Hepatocyte (in vitro differentiated cells): ENCODE measurements at regions not wholly inside any gene's neighbourhood (a gene's known extent, or its start where the extent isn't known, plus 50 kb on each side); places are given as distances from the start of the nearest gene placed in this dataset.
"Not testable (repeated sequence)": the region's sequence is repeated elsewhere in the genome, so short reads cannot be mapped to it uniquely, and the experiment has no call there.

ENCODE experiments used
- DNase-seq: peaks from one replicate; pipeline ENCODE4 v3.0.0-alpha.2; 2016; ENCODE audit warnings: low spot score
- H2AFZ ChIP-seq: fragments of 200-600 bp; sonication (generic); 2 replicates; pipeline ENCODE4 v1.6.0; 2016; ENCODE audit warnings: antibody characterized with exemption, mild to moderate bottlenecking
- H3K27ac ChIP-seq: fragments of 200-600 bp; sonication (generic); 2 replicates; pipeline ENCODE4 v1.5.1; 2016; ENCODE audit warnings: mild to moderate bottlenecking
- H3K27me3 ChIP-seq: fragments of 200-600 bp; sonication (generic); 2 replicates; pipeline ENCODE4 v1.6.1; 2016
- H3K36me3 ChIP-seq: fragments of 200-600 bp; sonication (generic); replicated peaks from 2 replicates; pipeline ENCODE4 v1.5.1; 2016; ENCODE audit warnings: low read depth; ENCODE audit not compliant: insufficient read depth
- H3K4me1 ChIP-seq: fragments of 200-600 bp; sonication (generic); 2 replicates; pipeline ENCODE4 v1.5.1; 2016; ENCODE audit warnings: mild to moderate bottlenecking, moderate library complexity; ENCODE audit not compliant: insufficient read depth
- H3K4me2 ChIP-seq: fragments of 200-600 bp; sonication (generic); 2 replicates; pipeline ENCODE4 v1.6.0; 2016
- H3K4me3 ChIP-seq: fragments of 200-600 bp; sonication (generic); 2 replicates; pipeline ENCODE4 v1.5.1; 2016; ENCODE audit warnings: mild to moderate bottlenecking
- H3K79me2 ChIP-seq: fragments of 200-600 bp; sonication (generic); 2 replicates; pipeline ENCODE4 v1.6.0; 2017; ENCODE audit warnings: mild to moderate bottlenecking
- H3K9me2 ChIP-seq: fragments of 200-600 bp; sonication (generic); replicated peaks from 2 replicates; pipeline ENCODE4 v1.6.0; 2017; ENCODE audit warnings: mild to moderate bottlenecking; ENCODE audit not compliant: insufficient read depth
- H3K9me3 ChIP-seq: fragments of 200-600 bp; sonication (generic); 2 replicates; pipeline ENCODE4 v1.5.1; 2016; ENCODE audit warnings: low read depth, mild to moderate bottlenecking
- H4K20me1 ChIP-seq: fragments of 200-600 bp; sonication (generic); 2 replicates; pipeline ENCODE4 v1.6.0; 2016; ENCODE audit warnings: mild to moderate bottlenecking; ENCODE audit not compliant: insufficient read depth, poor library complexity, severe bottlenecking
- EZH2 ChIP-seq: fragments of 200-600 bp; sonication (generic); IDR thresholded peaks from 2 replicates; pipeline ENCODE4 v1.6.1; 2016; ENCODE audit warnings: antibody characterized with exemption, mild to moderate bottlenecking, borderline replicate concordance
- EZH2phosphoT487 ChIP-seq: fragments of 200-600 bp; sonication (generic); IDR thresholded peaks from one replicate; pipeline ENCODE4 v1.6.1; 2018; ENCODE audit warnings: antibody characterized with exemption, mild to moderate bottlenecking, low read depth, moderate library complexity; ENCODE audit not compliant: unreplicated experiment, severe bottlenecking
- WGBS: methylation state at CpG from one replicate; pipeline ENCODE4 v1.1.6; 2016; ENCODE audit warnings: low lambda C conversion rate; ENCODE audit errors: missing lambda C conversion rate; 5-methylcytosine and 5-hydroxymethylcytosine counted together
- TF ChIP-seq, protein P1 (sequence below): fragments of 200-600 bp; sonication (generic); IDR thresholded peaks from 2 replicates; pipeline ENCODE4 v1.5.1; 2016; ENCODE audit warnings: antibody characterized with exemption, mild to moderate bottlenecking; ENCODE audit not compliant: poor library complexity

DNA sequence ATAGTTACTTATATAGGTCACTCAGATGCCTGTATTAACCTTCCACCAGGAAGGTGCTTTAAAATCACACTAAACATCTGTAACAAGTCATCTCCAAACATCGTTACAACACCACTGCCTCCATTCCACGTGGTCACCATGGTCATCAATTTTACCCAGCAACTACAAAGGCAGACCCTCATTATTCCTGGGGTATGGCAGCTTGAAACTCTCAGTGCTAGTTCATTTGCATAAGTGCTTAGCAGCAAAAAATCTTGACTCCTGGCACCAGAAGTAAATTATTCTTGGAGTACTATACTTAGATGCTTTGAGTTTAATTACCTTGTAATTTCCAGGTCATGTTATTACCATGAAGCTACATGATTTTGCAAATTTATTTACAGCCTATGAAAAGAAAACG lies 250.6 kb downstream of the KBTBD8 start:
- no peaks in the 10 kb centered on the region for H3K27me3 ChIP-seq
- no peaks in the 10 kb centered on the region for H3K4me1 ChIP-seq
- TF ChIP-seq, protein P1, sequence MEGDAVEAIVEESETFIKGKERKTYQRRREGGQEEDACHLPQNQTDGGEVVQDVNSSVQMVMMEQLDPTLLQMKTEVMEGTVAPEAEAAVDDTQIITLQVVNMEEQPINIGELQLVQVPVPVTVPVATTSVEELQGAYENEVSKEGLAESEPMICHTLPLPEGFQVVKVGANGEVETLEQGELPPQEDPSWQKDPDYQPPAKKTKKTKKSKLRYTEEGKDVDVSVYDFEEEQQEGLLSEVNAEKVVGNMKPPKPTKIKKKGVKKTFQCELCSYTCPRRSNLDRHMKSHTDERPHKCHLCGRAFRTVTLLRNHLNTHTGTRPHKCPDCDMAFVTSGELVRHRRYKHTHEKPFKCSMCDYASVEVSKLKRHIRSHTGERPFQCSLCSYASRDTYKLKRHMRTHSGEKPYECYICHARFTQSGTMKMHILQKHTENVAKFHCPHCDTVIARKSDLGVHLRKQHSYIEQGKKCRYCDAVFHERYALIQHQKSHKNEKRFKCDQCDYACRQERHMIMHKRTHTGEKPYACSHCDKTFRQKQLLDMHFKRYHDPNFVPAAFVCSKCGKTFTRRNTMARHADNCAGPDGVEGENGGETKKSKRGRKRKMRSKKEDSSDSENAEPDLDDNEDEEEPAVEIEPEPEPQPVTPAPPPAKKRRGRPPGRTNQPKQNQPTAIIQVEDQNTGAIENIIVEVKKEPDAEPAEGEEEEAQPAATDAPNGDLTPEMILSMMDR = no peak
- no peak for TF ChIP-seq EZH2phosphoT487
- H3K36me3 ChIP-seq = no peaks in the 10 kb centered on the region
- H3K4me3 ChIP-seq = no peak overlapping the region
- no peak for DNase-seq
- H3K9me2 ChIP-seq = no peaks in the 10 kb centered on the region
- 70% methylated on average over 3 of the region's 3 CpGs for WGBS
- H3K27ac ChIP-seq = no peak overlapping the region
- no peaks in the 10 kb centered on the region for H3K79me2 ChIP-seq
- H3K9me3 ChIP-seq = no peaks in the 10 kb centered on the region
- no peak overlapping the region for H3K4me2 ChIP-seq
- no peak overlapping the region for H2AFZ ChIP-seq
- H4K20me1 ChIP-seq = no peaks in the 10 kb centered on the region

DNA sequence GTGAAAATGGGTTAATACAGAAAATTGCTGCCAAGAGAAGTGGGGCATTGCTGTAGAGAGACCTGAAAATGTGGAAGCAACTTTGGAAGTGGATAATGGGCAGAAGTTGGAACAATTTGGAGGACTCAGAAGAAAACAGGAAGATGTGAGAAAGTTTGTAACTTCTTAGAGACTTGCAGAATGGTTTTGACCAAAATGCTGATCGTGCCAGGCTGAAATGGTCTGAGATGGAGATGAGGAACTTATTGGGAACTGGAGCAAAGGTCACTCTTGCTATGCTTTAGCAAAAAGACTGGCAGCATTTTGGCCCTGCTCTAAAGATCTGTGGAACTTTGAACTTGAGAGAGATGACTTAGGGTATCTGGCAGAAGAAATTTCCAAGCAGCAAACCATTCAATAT lies 254.8 kb downstream of the KBTBD8 start:
- not testable (repeated sequence) for H3K36me3 ChIP-seq, H3K79me2 ChIP-seq, DNase-seq

DNA sequence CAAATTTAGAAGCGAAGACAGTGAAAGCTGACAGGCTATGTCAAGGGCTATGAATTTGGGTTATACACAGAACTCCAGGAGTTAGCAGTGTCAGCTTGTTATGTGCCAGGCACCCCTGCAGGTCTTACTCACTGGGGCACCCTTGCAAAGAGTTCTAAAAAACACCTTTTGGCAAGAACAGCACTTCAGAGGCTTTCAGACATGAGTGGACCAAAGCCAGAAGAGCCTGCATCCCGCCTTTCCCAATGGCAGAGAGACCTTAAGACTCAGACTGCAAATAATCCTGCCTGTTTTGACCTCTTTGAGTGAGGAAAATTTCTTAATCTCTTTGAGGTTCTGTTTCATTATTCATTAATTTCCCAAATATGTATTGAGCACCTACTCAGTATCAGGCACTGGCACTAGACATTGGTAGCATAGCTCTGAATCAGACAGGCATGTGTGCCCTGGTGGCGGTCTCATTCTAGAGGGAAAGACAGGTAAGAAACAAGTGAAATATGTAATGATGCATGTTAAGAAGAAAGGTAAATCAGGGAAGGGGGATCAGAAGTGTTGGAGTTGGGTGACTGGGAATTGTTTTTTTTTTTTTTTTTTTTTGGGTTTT lies 280.0 kb downstream of the KBTBD8 start:
- TF ChIP-seq, protein P1 = no peak
- TF ChIP-seq EZH2 (no peak), EZH2phosphoT487 (no peak)
- H2AFZ ChIP-seq = no peak overlapping the region
- no peak overlapping the region for H3K27ac ChIP-seq
- no peaks in the 10 kb centered on the region for H3K79me2 ChIP-seq
- H3K36me3 ChIP-seq = no peaks in the 10 kb centered on the region
- no peaks in the 10 kb centered on the region for H4K20me1 ChIP-seq
- H3K4me3 ChIP-seq = no peak overlapping the region
- 90% methylated on average over 3 of the region's 3 CpGs for WGBS
- no peaks in the 10 kb centered on the region for H3K4me1 ChIP-seq
- no peaks in the 10 kb centered on the region for H3K9me2 ChIP-seq
- H3K4me2 ChIP-seq = no peak overlapping the region
- no peaks in the 10 kb centered on the region for H3K27me3 ChIP-seq
- no peak for DNase-seq
- H3K9me3 ChIP-seq = no peaks in the 10 kb centered on the region

More for the DNA sequence above, 254.8 kb downstream of the KBTBD8 start:
- H3K27ac ChIP-seq, H3K9me3 ChIP-seq, H4K20me1 ChIP-seq, H3K4me3 ChIP-seq, H3K9me2 ChIP-seq, H3K4me1 ChIP-seq, H3K4me2 ChIP-seq, H2AFZ ChIP-seq, H3K27me3 ChIP-seq: not testable (repeated sequence)
- 85% methylated on average over 1 of the region's 1 CpG for WGBS

DNA sequence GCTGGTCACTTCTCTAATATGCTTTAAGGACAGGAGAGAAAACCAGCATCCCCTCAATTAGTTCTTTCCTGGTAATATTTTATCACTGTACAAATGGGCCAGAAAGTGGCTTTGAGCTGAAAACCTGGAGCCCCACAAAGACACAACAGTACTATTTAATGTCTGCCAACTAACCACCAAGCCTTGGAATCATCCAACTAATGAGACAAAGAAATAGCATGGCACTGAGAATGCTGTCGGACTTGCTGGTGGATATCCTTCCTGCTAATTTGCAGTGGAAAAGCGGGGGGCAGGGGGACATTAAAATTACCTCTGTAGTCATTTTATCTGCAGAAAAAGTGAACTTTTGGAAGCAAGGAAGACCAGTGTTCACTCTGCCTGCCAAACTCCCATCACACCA lies 288.5 kb downstream of the KBTBD8 start:
- no peak for DNase-seq
- TF ChIP-seq EZH2 (no peak), EZH2phosphoT487 (no peak)
- TF ChIP-seq, protein P1 = no peak
- H3K4me2 ChIP-seq = no peak overlapping the region
- no peak overlapping the region for H3K27ac ChIP-seq
- no peaks in the 10 kb centered on the region for H3K9me3 ChIP-seq
- H3K79me2 ChIP-seq = no peaks in the 10 kb centered on the region
- no peaks in the 10 kb centered on the region for H4K20me1 ChIP-seq
- no peaks in the 10 kb centered on the region for H3K9me2 ChIP-seq
- H3K4me1 ChIP-seq = no peaks in the 10 kb centered on the region
- no peaks in the 10 kb centered on the region for H3K36me3 ChIP-seq
- no peak overlapping the region for H2AFZ ChIP-seq
- H3K4me3 ChIP-seq = no peak overlapping the region
- no peaks in the 10 kb centered on the region for H3K27me3 ChIP-seq
- WGBS = 92% methylated on average over 2 of the region's 2 CpGs
